ENCODE measurements at regions not wholly inside any gene's neighbourhood (a gene's known extent, or its start where the extent isn't known, plus 50 kb on each side); places are given as distances from the start of the nearest gene placed in this dataset.

DNA sequence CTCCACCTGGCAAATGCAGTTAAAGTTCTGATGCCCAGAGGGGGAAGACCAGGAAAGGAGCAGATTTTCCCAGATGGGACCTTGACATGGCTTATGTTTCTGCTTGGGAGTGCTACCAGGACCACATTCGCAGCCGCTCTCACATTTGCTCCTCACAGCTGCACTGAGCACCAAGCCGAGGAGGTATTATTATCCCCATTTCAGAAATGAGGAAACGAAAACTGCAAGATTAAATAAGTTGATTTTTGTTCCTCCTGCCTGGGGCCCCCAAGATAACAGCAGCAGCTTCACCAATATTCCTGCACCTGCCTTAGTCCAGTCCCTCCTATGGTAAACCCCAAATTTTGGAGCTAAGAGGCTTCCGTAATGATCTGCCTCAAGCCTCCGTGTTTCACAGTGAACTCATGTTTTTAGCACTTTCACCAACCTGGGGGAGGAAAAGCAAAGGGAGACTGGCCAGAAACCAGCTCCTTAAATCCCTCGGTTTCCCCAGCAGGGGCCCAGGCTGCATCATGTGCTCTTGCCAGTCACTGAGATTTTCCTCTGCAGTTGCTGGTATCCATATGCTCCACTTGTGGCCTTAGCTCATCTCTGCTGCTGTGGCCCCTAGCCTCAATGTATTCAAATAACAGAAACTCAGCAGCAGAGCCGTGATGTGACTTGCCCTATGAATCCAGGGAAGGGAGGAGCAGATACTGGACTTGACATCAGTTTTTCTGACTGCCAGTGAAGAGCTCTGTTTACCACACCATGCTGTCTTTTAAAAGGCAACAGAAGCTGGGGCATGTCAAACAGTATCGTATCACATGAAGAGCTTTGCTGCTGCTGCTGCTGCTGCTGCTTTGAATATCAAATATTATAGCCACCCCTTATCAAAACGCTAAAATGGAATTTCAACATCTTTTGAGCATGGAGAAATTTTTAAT is 95.5 kb upstream of the KLHL13 start:
- peaks cover 0 to 6% (median 0%) of the 10 kb centered on the region in 12 donors for H3K4me1 ChIP-seq
- peaks cover 0 to 6% (median 0%) of the 10 kb centered on the region in 9 donors for H3K27me3 ChIP-seq
- intact Hi-C loops (cut with DNase I), result no loop called here
- H3K4me3 ChIP-seq, result no peak overlapping the region
- H3K36me3 ChIP-seq, result no peaks in the 10 kb centered on the region
- WGBS, 4 donors, result 58 to 74% (median 69%) methylated on average over 10 of the region's 10 CpGs
- H3K9me3 ChIP-seq, result no peaks in the 10 kb centered on the region
- no peak overlapping the region for H3K27ac ChIP-seq
- no peak for DNase-seq
- no peak for ATAC-seq
- TF ChIP-seq, protein P1, sequence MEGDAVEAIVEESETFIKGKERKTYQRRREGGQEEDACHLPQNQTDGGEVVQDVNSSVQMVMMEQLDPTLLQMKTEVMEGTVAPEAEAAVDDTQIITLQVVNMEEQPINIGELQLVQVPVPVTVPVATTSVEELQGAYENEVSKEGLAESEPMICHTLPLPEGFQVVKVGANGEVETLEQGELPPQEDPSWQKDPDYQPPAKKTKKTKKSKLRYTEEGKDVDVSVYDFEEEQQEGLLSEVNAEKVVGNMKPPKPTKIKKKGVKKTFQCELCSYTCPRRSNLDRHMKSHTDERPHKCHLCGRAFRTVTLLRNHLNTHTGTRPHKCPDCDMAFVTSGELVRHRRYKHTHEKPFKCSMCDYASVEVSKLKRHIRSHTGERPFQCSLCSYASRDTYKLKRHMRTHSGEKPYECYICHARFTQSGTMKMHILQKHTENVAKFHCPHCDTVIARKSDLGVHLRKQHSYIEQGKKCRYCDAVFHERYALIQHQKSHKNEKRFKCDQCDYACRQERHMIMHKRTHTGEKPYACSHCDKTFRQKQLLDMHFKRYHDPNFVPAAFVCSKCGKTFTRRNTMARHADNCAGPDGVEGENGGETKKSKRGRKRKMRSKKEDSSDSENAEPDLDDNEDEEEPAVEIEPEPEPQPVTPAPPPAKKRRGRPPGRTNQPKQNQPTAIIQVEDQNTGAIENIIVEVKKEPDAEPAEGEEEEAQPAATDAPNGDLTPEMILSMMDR (IDR thresholded peaks at IDR 0.05), result no peak
- no peak for TF ChIP-seq POLR2A (IDR thresholded peaks at IDR 0.05)

DNA sequence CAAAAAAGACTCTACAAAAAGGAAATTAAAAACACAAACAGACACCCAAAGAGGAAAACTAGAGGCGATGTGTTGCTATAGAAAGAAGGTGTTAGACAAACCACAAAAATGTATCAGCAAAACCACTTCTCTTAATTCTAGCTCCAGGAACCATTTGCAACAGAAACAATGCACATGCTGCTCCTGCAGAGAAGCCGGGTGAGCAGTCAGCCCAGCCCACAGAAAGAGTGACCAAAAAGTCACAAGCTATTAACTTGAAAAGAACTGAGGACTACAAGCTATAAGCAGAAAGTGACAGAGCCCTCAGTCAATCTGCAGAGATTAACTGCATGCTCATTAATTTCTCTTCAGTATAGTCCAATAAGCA is 96.2 kb upstream of the KLHL13 start:
- Histone ChIP-seq H3K4me1 (peaks cover 0 to 6% (median 0%) of the 10 kb centered on the region in 12 donors), H3K4me3 (no peak overlapping the region), H3K27ac (no peak overlapping the region), H3K27me3 (peaks cover 0 to 4% (median 0%) of the 10 kb centered on the region in 9 donors), H3K36me3 (no peaks in the 10 kb centered on the region), H3K9me3 (no peaks in the 10 kb centered on the region)
- ATAC-seq, result no peak
- no peak for TF ChIP-seq POLR2A (IDR thresholded peaks at IDR 0.05)
- intact Hi-C loops (cut with DNase I), result no loop called here
- 61 to 82% (median 71%) methylated on average over 2 of the region's 2 CpGs for WGBS, 4 donors
- no peak for DNase-seq

DNA sequence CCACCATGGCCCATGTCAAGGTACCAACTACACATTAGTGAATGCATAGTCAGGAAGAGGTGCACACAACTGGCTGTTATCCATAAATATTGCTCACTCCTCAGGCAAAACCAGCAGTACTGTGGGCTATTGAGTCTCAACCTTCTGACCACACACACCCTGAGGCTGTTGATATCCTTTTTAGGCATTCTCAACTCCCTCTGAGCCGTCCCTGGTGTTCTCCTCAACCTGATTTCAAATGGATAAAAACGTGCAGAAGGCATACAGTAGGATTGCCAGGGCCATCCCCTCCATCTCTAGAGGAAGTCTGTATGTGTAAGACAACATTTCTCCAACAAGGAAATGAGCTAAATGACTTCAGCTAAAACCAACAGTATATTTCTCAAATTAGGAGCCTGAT is 98.7 kb upstream of the KLHL13 start:
- DNase-seq (no peak), ATAC-seq (no peak)
- Histone ChIP-seq H3K27ac (no peak overlapping the region), H3K9me3 (no peaks in the 10 kb centered on the region), H3K27me3 (peaks cover 0 to 4% (median 0%) of the 10 kb centered on the region in 9 donors), H3K36me3 (no peaks in the 10 kb centered on the region), H3K4me3 (no peak overlapping the region), H3K4me1 (peaks cover 0 to 6% (median 0%) of the 10 kb centered on the region in 12 donors)
- WGBS, 4 donors, result 31 to 54% (median 40%) methylated on average over 2 of the region's 2 CpGs
- TF ChIP-seq POLR2A (IDR thresholded peaks at IDR 0.05), result no peak
- TF ChIP-seq, protein P1 (IDR thresholded peaks at IDR 0.05), result no peak
- intact Hi-C loops (cut with DNase I), result no loop called here

DNA sequence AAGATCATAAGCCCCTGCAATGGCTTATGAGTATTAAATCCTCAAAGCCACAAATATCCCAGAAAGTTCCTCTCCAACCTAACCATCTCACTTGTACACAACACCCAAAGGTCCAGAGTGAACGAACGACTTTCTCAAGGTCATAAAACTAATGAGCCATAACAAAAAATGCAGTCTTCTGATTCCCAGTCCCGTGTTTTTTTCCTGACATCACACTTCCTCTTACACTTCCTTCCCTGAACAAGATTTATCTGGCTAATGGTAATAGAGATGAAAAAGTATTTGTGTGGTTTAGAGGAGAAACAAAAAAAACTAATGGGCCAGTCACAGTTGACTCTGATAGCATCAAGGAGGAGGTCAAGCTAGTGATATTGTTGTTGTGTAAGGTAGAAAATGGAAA is 99.5 kb upstream of the KLHL13 start:
- Histone ChIP-seq H3K27ac (no peak overlapping the region), H3K4me3 (no peak overlapping the region), H3K4me1 (peaks cover 0 to 6% (median 0%) of the 10 kb centered on the region in 12 donors), H3K9me3 (no peaks in the 10 kb centered on the region), H3K27me3 (peaks cover 0 to 4% (median 0%) of the 10 kb centered on the region in 9 donors), H3K36me3 (no peaks in the 10 kb centered on the region)
- TF ChIP-seq POLR2A (IDR thresholded peaks at IDR 0.05), result no peak
- TF ChIP-seq, protein P1 (IDR thresholded peaks at IDR 0.05), result no peak
- ATAC-seq, result peak in 1 of 4 donors; percentile 34
- 25 to 35% (median 30%) methylated on average over 3 of the region's 3 CpGs for WGBS, 4 donors
- DNase-seq, result no peak
- intact Hi-C loops (cut with DNase I), result no loop called here
